ENCODE measurements at regions not wholly inside any gene's neighbourhood (a gene's known extent, or its start where the extent isn't known, plus 50 kb on each side); places are given as distances from the start of the nearest gene placed in this dataset.
"Not testable (repeated sequence)": the region's sequence is repeated elsewhere in the genome, so short reads cannot be mapped to it uniquely, and the experiment has no call there.

GRCh38 chr4:128758314-128758922, 51.1 kb upstream of the JADE1 start:
- DNase-seq (ENCODE audit: low read depth, low spot score): no peak
- in situ Hi-C loops (cut with HindIII; ENCODE audit: low pct_unique_long_range_greater_than_20kb, low sequenced_read_pairs): no loop called here

GRCh38 chr4:128757712-128758111, 51.8 kb upstream of the JADE1 start:
- in situ Hi-C loops (cut with HindIII; ENCODE audit: low pct_unique_long_range_greater_than_20kb, low sequenced_read_pairs): no loop called here
- peak; percentile 3 for DNase-seq (ENCODE audit: low read depth, low spot score)

GRCh38 chr4:128751354-128751753, 58.1 kb upstream of the JADE1 start:
- in situ Hi-C loops (cut with HindIII; ENCODE audit: low pct_unique_long_range_greater_than_20kb, low sequenced_read_pairs): no loop called here
- DNase-seq (ENCODE audit: low read depth, low spot score): no peak

DNA sequence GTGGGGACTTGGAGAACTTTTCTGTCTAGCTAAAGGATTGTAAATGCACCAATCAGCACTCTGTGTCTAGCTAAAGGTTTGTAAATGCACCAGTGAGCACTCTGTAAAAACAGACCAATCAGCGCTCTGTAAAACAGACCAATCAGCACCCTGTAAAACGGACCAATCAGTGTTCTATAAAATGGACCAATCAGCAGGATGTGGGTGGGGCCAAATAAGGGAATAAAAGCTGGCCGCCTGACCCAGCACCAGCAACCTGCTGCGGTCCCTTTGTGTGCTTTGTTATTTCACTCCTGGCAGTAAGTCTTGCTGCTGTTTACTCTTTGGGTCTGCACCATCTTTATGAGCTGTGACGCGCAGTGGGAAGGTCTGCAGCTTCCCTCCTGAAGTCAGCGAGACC, 67.8 kb upstream of the JADE1 start:
- in situ Hi-C loops (cut with HindIII; ENCODE audit: low pct_unique_long_range_greater_than_20kb, low sequenced_read_pairs); DNase-seq (ENCODE audit: low read depth, low spot score): not testable (repeated sequence)

GRCh38 chr4:128737098-128737513, 72.4 kb upstream of the JADE1 start:
- DNase-seq (ENCODE audit: low read depth, low spot score): no peak
- in situ Hi-C loops (cut with HindIII; ENCODE audit: low pct_unique_long_range_greater_than_20kb, low sequenced_read_pairs): no loop called here

DNA sequence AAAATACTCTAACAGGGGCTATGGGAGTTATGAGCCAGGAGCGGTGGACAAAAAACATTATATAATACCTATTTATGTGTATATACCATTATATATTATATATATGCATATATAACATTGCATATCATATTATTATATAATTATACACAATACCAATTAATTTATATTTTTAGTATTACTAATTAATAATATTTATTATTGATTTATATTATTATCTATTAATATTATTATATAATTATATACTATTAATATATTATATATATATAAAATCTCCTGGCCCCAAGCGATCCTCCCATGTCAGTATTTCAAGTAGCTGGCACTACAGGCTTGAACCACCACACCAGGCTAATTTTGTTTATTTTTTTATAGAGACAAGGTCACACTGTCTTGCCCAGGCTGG, 73.8 kb upstream of the JADE1 start:
- in situ Hi-C loops (cut with HindIII; ENCODE audit: low pct_unique_long_range_greater_than_20kb, low sequenced_read_pairs): no loop called here
- DNase-seq (ENCODE audit: low read depth, low spot score): no peak

DNA sequence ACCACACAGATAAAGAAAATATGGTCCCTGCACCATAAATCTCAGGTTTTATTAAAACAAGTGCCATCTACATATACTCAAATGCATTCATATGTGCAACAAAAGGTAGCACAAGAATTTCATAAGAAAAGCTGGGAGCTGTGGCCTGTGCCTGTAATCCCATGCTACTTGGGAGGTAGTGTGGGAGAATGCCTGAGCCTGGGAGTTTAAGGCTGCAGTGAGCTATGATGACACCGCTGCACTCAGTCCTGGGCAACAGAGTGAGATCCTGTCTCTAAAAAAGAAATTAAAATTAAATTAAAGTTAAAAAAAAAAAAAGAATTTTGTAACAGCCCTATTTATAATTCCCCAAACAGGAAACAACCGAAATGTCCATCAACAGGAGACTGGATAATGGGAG, 81.3 kb upstream of the JADE1 start:
- no peak for DNase-seq (ENCODE audit: low read depth, low spot score)
- in situ Hi-C loops (cut with HindIII; ENCODE audit: low pct_unique_long_range_greater_than_20kb, low sequenced_read_pairs): no loop called here

DNA sequence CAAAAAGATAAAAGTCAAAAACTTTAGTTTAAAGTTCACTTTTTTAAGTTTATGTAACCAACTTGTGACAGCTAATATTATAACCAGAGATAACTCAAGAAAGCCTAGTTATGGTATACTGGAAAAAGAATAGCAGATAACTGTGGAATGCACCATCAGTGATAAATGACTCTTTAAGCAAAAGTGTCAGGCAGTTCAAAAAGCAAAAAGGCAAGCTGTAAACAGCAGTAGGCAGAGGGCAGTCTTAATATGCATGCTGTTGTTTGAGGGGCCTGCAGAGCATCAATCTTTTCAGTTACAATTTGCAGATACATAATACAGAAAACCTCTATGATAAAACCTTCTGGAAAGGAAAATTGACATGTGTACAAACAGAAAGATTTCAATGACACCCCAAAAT, 81.8 kb upstream of the JADE1 start:
- DNase-seq (ENCODE audit: low read depth, low spot score): no peak
- in situ Hi-C loops (cut with HindIII; ENCODE audit: low pct_unique_long_range_greater_than_20kb, low sequenced_read_pairs): no loop called here

DNA sequence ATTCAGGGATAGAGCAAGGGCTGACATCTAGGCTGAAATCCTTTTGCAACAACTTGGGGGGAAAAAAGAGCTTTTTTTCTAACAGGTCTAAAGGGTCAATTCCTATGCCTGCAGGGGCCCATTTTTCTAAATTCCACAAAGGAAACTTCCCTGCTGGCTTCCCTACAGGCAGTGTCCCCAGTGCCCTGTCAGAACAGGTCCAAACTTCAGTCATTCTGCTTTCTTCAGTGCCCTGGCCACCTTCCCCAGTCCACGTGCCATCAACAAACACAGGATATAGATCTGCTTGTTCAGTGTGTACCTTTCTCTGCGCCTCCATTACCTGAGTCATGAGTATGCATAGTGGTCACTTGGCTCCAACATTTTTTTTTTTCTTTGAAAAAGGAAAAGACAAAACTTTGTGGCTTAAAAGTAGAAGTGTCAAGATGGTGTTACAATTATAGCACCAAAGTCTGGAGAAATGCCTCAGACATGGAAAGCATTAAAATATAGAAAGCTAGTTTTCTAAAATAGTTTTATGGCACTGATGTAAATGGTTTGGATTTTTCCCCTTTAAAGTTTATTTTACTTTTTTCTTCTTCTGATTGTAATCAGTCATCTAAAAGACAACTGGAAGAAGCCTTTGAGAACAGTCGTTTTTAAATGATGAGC, 84.0 kb upstream of the JADE1 start:
- in situ Hi-C loops (cut with HindIII; ENCODE audit: low pct_unique_long_range_greater_than_20kb, low sequenced_read_pairs): no loop called here

GRCh38 chr4:128722911-128723310, 86.6 kb upstream of the JADE1 start:
- peak; percentile 15 for DNase-seq (ENCODE audit: low read depth, low spot score)
- in situ Hi-C loops (cut with HindIII; ENCODE audit: low pct_unique_long_range_greater_than_20kb, low sequenced_read_pairs): no loop called here

More for the DNA sequence above, 84.0 kb upstream of the JADE1 start:
- no peak for DNase-seq (ENCODE audit: low read depth, low spot score)

GRCh38 chr4:128721896-128722295, 87.6 kb upstream of the JADE1 start:
- peak; percentile 5 for DNase-seq (ENCODE audit: low read depth, low spot score)
- in situ Hi-C loops (cut with HindIII; ENCODE audit: low pct_unique_long_range_greater_than_20kb, low sequenced_read_pairs): no loop called here

GRCh38 chr4:128720270-128720669, 89.2 kb upstream of the JADE1 start:
- DNase-seq (ENCODE audit: low read depth, low spot score): no peak
- in situ Hi-C loops (cut with HindIII; ENCODE audit: low pct_unique_long_range_greater_than_20kb, low sequenced_read_pairs): no loop called here

DNA sequence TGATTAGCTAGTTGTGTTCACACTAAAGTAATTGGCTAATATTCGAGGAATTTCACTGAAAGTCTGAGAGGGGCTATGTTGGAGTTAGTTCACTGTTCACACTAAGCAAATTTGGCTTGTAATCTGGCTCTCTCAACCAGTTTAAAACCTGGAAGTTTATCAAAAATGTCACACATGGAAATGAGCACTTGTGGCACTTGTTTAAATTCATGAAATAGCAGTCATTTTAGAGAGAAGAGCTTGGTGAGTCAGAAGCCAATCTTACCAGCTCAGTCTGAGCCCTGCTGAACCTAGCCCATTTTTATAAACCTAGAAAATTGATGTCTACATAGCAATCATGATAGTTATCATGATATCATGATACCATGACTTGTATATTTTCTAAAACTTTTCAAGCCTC, 90.7 kb upstream of the JADE1 start:
- in situ Hi-C loops (cut with HindIII; ENCODE audit: low pct_unique_long_range_greater_than_20kb, low sequenced_read_pairs): no loop called here

GRCh38 chr4:128716338-128716737, 93.2 kb upstream of the JADE1 start:
- DNase-seq (ENCODE audit: low read depth, low spot score): no peak
- in situ Hi-C loops (cut with HindIII; ENCODE audit: low pct_unique_long_range_greater_than_20kb, low sequenced_read_pairs): no loop called here

More for the DNA sequence above, 90.7 kb upstream of the JADE1 start:
- DNase-seq (ENCODE audit: low read depth, low spot score): no peak

DNA sequence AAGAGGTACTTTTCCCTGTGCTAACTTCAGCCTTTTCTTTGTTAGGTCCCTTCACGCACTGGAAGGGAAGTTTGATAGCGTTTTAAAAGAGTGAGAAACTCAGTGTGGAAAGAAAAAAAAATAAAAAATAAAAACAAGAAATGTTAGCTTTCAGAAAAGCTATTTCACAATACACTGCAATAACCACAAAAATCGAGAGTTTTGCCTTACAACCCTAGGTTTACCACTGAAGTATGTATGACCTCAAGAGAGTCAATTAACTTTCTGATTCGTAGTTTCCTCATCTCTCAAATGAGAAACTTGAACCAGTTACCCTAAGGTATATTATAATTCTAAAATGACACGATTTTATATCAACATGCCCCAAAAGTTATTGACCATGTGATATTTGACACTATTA, 93.9 kb upstream of the JADE1 start:
- DNase-seq (ENCODE audit: low read depth, low spot score): no peak
- in situ Hi-C loops (cut with HindIII; ENCODE audit: low pct_unique_long_range_greater_than_20kb, low sequenced_read_pairs): no loop called here

DNA sequence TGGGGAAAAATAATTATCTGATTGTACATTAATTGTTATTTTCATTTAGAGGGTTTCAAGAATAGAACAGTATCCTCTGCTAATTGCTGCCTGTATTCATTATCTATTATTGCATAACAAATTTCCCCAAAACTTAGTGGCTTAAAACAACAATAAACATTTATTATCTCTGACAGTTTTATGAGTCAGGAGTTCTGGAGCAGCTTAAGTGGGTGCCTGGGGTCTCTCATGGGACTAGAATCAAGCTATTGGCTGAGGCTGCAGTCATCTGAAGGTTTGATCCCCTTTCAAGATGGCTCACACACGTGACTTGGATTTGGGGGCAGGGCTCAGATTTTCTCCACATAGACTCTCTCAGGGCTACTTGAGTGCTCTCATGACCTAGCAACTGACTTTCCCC, 98.1 kb upstream of the JADE1 start:
- DNase-seq (ENCODE audit: low read depth, low spot score): peak; percentile 43
- in situ Hi-C loops (cut with HindIII; ENCODE audit: low pct_unique_long_range_greater_than_20kb, low sequenced_read_pairs): no loop called here

- in situ Hi-C loops (cut with HindIII; ENCODE audit: low pct_unique_long_range_greater_than_20kb, low sequenced_read_pairs): no loop called here
- no peak for DNase-seq (ENCODE audit: low read depth, low spot score)
These were observed 100.2 kb upstream of the JADE1 start for GRCh38 chr4:128709268-128709667.

GRCh38 chr4:128707864-128708263, 101.6 kb upstream of the JADE1 start:
- in situ Hi-C loops (cut with HindIII; ENCODE audit: low pct_unique_long_range_greater_than_20kb, low sequenced_read_pairs): no loop called here
- DNase-seq (ENCODE audit: low read depth, low spot score): no peak

DNA sequence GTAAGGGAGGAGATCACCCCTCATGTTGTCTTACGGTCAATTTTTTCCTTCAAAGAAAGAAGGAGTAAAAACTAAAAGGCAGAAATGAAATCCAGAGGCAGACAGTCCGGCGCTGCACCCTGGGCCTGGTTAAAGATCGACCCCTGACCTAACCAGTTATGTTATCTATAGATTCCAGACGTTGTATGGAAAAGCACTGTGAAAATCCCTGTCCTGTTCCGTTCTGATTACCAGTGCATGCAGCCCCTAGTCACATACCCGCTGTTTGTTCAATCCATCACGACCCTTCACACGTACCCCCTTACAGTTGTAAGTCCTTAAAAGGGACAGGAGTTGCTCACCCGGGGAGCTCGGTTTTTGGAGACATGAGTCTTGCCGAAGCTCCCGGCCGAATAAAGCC, 105.6 kb upstream of the JADE1 start:
- in situ Hi-C loops (cut with HindIII; ENCODE audit: low pct_unique_long_range_greater_than_20kb, low sequenced_read_pairs): no loop called here
- DNase-seq (ENCODE audit: low read depth, low spot score): no peak

Measured in SK-MEL-5 (cell line).